Tibial nerve (tissue), 4 donors: ENCODE measurements at regions not wholly inside any gene's neighbourhood (a gene's known extent, or its start where the extent isn't known, plus 50 kb on each side); places are given as distances from the start of the nearest gene placed in this dataset.

Experiments
- DNase-seq, 2 donors: peaks; one replicate each; pipeline ENCODE4 v3.0.0-alpha.2; 2019; ENCODE audit warnings: low spot score in 2 of 2
- H3K27ac ChIP-seq, 4 donors: fragments of 200-600 bp; sonication (generic) in 3 of 4; one replicate each; pipeline ENCODE4 v1.5.1; 2017 to 2019; ENCODE audit warnings: mild to moderate bottlenecking in 1 of 4
- H3K27me3 ChIP-seq, 2 donors: fragments of 200-600 bp; sonication (generic) in 1 of 2; one replicate each; pipeline versions ENCODE4 v1.5.1 to v1.6.0; 2017 to 2019
- H3K36me3 ChIP-seq, 3 donors: fragments of 200-600 bp; sonication (generic); one replicate each; pipeline ENCODE4 v1.5.1; 2018 to 2019
- H3K4me1 ChIP-seq, 4 donors: fragments of 200-600 bp; sonication (generic) in 3 of 4; one replicate each; pipeline ENCODE4 v1.5.1; 2017 to 2019
- H3K4me3 ChIP-seq, 4 donors: fragments of 200-600 bp; sonication (generic) in 3 of 4; one replicate each; pipeline ENCODE4 v1.5.1; 2017 to 2019; ENCODE audit warnings: mild to moderate bottlenecking in 1 of 4, moderate library complexity in 1 of 4
- H3K9me3 ChIP-seq, 4 donors: fragments of 200-600 bp; sonication (generic) in 3 of 4; one replicate each; pipeline ENCODE4 v1.5.1; 2017 to 2019
- CTCF ChIP-seq, 5 experiments: fragments of 200-600 bp in 3 of 5; fragments of 450-650 bp in 2 of 5; sonication (generic) in 3 of 5; IDR thresholded peaks; one replicate each; pipeline ENCODE4 v1.5.1; 2016 to 2019; ENCODE audit warnings: antibody characterized with exemption in 5 of 5, mild to moderate bottlenecking in 3 of 5, moderate library complexity in 2 of 5
- EP300 ChIP-seq, 2 donors: sonication (generic); formaldehyde crosslinking; IDR thresholded peaks; one replicate each; pipeline ENCODE4 v1.6.1; 2017; ENCODE audit warnings: antibody characterized with exemption in 2 of 2, mild to moderate bottlenecking in 1 of 2
- POLR2A ChIP-seq, 2 donors: fragments of 450-650 bp; IDR thresholded peaks; one replicate each; pipeline ENCODE4 v1.6.1; 2017; ENCODE audit warnings: antibody characterized with exemption in 2 of 2, mild to moderate bottlenecking in 2 of 2, moderate library complexity in 2 of 2
- WGBS, 2 donors: methylation state at CpG; one replicate each; pipeline ENCODE4 v1.1.5; 2018; 5-methylcytosine and 5-hydroxymethylcytosine counted together

GRCh38 chr10:71072131-71072822, 140.1 kb upstream of the UNC5B start:
- H3K27me3 ChIP-seq = no peaks in the 10 kb centered on the region

GRCh38 chr10:71072823-71073210, 139.6 kb upstream of the UNC5B start:
- H3K4me3 ChIP-seq = no peak overlapping the region
- H3K36me3 ChIP-seq = no peaks in the 10 kb centered on the region
- WGBS, 2 donors = 88 to 90% methylated on average over 5 of the region's 5 CpGs
- no peak for DNase-seq
- no peaks in the 10 kb centered on the region for H3K27me3 ChIP-seq
- H3K9me3 ChIP-seq = no peaks in the 10 kb centered on the region
- peaks cover 0 to 4% (median 0%) of the 10 kb centered on the region in 4 donors for H3K4me1 ChIP-seq
- TF ChIP-seq POLR2A (IDR thresholded peaks at IDR 0.05) = no peak
- no peak overlapping the region for H3K27ac ChIP-seq

More at GRCh38 chr10:71072131-71072822, 140.1 kb upstream of the UNC5B start:
- WGBS, 2 donors = 80 to 85% methylated on average over 11 of the region's 11 CpGs
- Histone ChIP-seq H3K36me3 (no peaks in the 10 kb centered on the region), H3K4me1 (peaks cover 0 to 4% (median 0%) of the 10 kb centered on the region in 4 donors), H3K27ac (no peak overlapping the region), H3K9me3 (no peaks in the 10 kb centered on the region), H3K4me3 (no peak overlapping the region)
- TF ChIP-seq EP300 (IDR thresholded peaks at IDR 0.05) (no peak), POLR2A (IDR thresholded peaks at IDR 0.05) (no peak), CTCF (IDR thresholded peaks at IDR 0.05) (no peak)
- no peak for DNase-seq

- WGBS, 2 donors = 82 to 89% methylated on average over 10 to 12 of the region's 12 CpGs
- no peak overlapping the region for H3K4me3 ChIP-seq
- DNase-seq = no peak
- no peak overlapping the region for H3K27ac ChIP-seq
- TF ChIP-seq EP300 (IDR thresholded peaks at IDR 0.05) (no peak), CTCF (IDR thresholded peaks at IDR 0.05) (no peak), POLR2A (IDR thresholded peaks at IDR 0.05) (no peak)
- H3K27me3 ChIP-seq = no peaks in the 10 kb centered on the region
- no peaks in the 10 kb centered on the region for H3K36me3 ChIP-seq
- peaks cover 0 to 4% (median 0%) of the 10 kb centered on the region in 4 donors for H3K4me1 ChIP-seq
- H3K9me3 ChIP-seq = no peaks in the 10 kb centered on the region
These were observed 138.8 kb upstream of the UNC5B start for GRCh38 chr10:71073451-71074175.

GRCh38 chr10:71074176-71074755, 138.1 kb upstream of the UNC5B start:
- no peak for TF ChIP-seq CTCF (IDR thresholded peaks at IDR 0.05)
- no peak for TF ChIP-seq EP300 (IDR thresholded peaks at IDR 0.05)
- TF ChIP-seq POLR2A (IDR thresholded peaks at IDR 0.05) = no peak
- WGBS, 2 donors = 83 to 88% methylated on average over 7 of the region's 7 CpGs
- DNase-seq = no peak

GRCh38 chr10:71075086-71075758, 137.1 kb upstream of the UNC5B start:
- 25 to 38% methylated on average over 8 of the region's 8 CpGs for WGBS, 2 donors
- no peak for DNase-seq
- Histone ChIP-seq H3K4me1 (peaks cover 0 to under 1% (median 0%) of the 10 kb centered on the region in 4 donors), H3K27ac (no peak overlapping the region), H3K4me3 (no peak overlapping the region), H3K9me3 (no peaks in the 10 kb centered on the region), H3K36me3 (no peaks in the 10 kb centered on the region), H3K27me3 (no peaks in the 10 kb centered on the region)
- TF ChIP-seq CTCF (IDR thresholded peaks at IDR 0.05) (no peak), EP300 (IDR thresholded peaks at IDR 0.05) (no peak), POLR2A (IDR thresholded peaks at IDR 0.05) (no peak)

More at GRCh38 chr10:71074176-71074755, 138.1 kb upstream of the UNC5B start:
- Histone ChIP-seq H3K4me3 (no peak overlapping the region), H3K9me3 (no peaks in the 10 kb centered on the region), H3K27me3 (no peaks in the 10 kb centered on the region), H3K4me1 (no peaks in the 10 kb centered on the region), H3K27ac (no peak overlapping the region), H3K36me3 (no peaks in the 10 kb centered on the region)
